OCI-LY7 (cell line): ENCODE measurements at regions not wholly inside any gene's neighbourhood (a gene's known extent, or its start where the extent isn't known, plus 50 kb on each side); places are given as distances from the start of the nearest gene placed in this dataset.

Source experiments
- EZH2phosphoT487 ChIP-seq: fragments of 200-600 bp; sonication (generic); IDR thresholded peaks from 2 replicates; pipeline ENCODE4 v1.6.1; 2018; ENCODE audit warnings: low read depth, borderline replicate concordance, mild to moderate bottlenecking, mixed run types, antibody characterized with exemption, low read length, moderate library complexity, mixed read lengths
- TF ChIP-seq, protein P1 (sequence below): fragments of 200-600 bp; sonication (generic); conservative IDR thresholded peaks from 2 replicates; pipeline ENCODE4 v1.5.1; 2014; ENCODE audit warnings: mild to moderate bottlenecking, antibody characterized with exemption, low read length, moderate library complexity, mixed read lengths

DNA sequence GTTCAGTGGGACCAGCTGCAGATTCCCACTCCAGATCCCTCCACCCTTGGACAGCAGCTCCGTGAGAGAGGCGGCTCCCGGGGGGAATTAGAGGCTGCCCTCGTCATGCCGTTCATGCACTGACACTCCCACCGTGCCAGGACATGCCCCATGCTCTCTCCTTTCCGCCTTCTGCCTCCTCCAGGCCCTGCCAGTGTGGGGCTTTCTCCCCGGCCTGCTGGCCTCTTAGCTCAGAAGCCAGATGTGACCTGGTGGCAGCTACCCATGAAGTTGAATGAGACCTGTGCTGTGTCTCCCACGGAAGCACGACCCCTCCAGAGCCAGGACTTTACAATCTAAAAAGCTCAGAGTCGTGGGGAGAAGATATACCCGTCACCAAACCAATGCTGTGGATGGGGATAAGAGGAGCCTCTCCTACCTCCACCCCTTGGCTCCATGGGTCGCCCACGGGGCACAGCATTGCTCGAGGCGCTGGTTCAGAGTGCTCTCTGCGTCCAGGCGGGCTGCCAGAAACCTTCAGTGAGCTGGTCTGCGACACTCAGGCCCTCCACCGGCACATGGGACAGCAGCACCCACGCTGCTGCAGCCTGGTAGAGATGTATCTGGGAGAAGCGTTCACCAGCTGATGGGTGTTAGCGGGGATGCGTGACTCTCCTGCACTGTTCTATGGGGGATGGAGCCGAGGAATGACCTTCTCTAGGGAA, 111.0 kb upstream of the GPC1 start:
- TF ChIP-seq, protein P1, sequence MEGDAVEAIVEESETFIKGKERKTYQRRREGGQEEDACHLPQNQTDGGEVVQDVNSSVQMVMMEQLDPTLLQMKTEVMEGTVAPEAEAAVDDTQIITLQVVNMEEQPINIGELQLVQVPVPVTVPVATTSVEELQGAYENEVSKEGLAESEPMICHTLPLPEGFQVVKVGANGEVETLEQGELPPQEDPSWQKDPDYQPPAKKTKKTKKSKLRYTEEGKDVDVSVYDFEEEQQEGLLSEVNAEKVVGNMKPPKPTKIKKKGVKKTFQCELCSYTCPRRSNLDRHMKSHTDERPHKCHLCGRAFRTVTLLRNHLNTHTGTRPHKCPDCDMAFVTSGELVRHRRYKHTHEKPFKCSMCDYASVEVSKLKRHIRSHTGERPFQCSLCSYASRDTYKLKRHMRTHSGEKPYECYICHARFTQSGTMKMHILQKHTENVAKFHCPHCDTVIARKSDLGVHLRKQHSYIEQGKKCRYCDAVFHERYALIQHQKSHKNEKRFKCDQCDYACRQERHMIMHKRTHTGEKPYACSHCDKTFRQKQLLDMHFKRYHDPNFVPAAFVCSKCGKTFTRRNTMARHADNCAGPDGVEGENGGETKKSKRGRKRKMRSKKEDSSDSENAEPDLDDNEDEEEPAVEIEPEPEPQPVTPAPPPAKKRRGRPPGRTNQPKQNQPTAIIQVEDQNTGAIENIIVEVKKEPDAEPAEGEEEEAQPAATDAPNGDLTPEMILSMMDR: no peak
- no peak for TF ChIP-seq EZH2phosphoT487
